ENCODE measurements at regions not wholly inside any gene's neighbourhood (a gene's known extent, or its start where the extent isn't known, plus 50 kb on each side); places are given as distances from the start of the nearest gene placed in this dataset.

DNA sequence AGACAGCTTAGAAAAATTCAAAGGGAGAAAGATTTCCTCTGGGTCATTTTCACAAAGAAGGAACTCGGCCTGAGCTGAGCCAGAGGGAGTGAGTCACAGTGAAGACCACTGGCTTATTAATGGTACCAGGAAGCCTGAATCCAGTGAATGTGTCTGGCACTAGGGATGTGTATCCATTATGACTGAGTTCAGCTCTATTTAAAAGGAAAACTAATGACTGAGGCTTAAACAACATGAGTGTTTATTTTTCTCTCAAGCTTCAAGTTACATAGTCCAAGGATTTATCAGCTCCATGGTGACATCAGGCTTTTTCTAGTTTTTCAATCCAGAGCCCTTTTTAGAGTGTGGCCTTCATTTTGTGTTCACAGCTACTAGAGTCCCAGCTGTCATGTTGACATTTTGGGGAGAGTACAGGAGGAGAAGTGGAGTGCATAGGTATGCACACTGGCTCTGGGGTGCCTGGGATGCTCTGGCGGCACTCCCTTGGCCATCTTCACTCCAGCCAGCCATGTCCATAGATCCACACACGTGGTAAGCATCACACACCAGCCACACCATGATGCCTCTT is 159.5 kb upstream of the ERCC6L2 start:
- TF ChIP-seq, protein P1, sequence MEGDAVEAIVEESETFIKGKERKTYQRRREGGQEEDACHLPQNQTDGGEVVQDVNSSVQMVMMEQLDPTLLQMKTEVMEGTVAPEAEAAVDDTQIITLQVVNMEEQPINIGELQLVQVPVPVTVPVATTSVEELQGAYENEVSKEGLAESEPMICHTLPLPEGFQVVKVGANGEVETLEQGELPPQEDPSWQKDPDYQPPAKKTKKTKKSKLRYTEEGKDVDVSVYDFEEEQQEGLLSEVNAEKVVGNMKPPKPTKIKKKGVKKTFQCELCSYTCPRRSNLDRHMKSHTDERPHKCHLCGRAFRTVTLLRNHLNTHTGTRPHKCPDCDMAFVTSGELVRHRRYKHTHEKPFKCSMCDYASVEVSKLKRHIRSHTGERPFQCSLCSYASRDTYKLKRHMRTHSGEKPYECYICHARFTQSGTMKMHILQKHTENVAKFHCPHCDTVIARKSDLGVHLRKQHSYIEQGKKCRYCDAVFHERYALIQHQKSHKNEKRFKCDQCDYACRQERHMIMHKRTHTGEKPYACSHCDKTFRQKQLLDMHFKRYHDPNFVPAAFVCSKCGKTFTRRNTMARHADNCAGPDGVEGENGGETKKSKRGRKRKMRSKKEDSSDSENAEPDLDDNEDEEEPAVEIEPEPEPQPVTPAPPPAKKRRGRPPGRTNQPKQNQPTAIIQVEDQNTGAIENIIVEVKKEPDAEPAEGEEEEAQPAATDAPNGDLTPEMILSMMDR (IDR thresholded peaks at IDR 0.05) = no peak
- TF ChIP-seq POLR2A (IDR thresholded peaks at IDR 0.05) = no peak

Data from right lobe of liver (tissue), 4 donors.